Mesodermal cell (in vitro differentiated cells): ENCODE measurements at regions not wholly inside any gene's neighbourhood (a gene's known extent, or its start where the extent isn't known, plus 50 kb on each side); places are given as distances from the start of the nearest gene placed in this dataset.
"Not testable (repeated sequence)": the region's sequence is repeated elsewhere in the genome, so short reads cannot be mapped to it uniquely, and the experiment has no call there.

Source experiments
- H3K27ac ChIP-seq: 2 replicates; pipeline ENCODE4 v1.7.0; 2013; ENCODE audit warnings: mild to moderate bottlenecking, low read depth, low read length, moderate library complexity; ENCODE audit not compliant: severe bottlenecking
- H3K36me3 ChIP-seq: 2 replicates; pipeline ENCODE4 v1.7.1; 2013; ENCODE audit warnings: mild to moderate bottlenecking, low read length, moderate library complexity; ENCODE audit not compliant: control insufficient read depth, insufficient read depth
- H3K4me1 ChIP-seq: one replicate; pipeline ENCODE4 v1.7.1; 2013; ENCODE audit warnings: mild to moderate bottlenecking, low read length; ENCODE audit not compliant: insufficient read depth, control insufficient read depth, poor library complexity, severe bottlenecking
- H3K4me3 ChIP-seq: 2 replicates; pipeline ENCODE4 v1.7.0; 2013; ENCODE audit warnings: low read length, control low read depth, mild to moderate bottlenecking; ENCODE audit not compliant: insufficient read depth, poor library complexity, severe bottlenecking; ENCODE audit errors: extremely low read depth
- H3K9me3 ChIP-seq: 2 replicates; pipeline ENCODE4 v1.7.1; 2013; ENCODE audit warnings: mild to moderate bottlenecking, low read length, moderate library complexity; ENCODE audit not compliant: control insufficient read depth
- WGBS, 2 experiments: methylation state at CpG; one replicate each; pipeline ENCODE4 v1.1.5; 2013; ENCODE audit warnings: missing lambda C conversion rate in 2 of 2; ENCODE audit not compliant: insufficient coverage in 2 of 2; 5-methylcytosine and 5-hydroxymethylcytosine counted together

DNA sequence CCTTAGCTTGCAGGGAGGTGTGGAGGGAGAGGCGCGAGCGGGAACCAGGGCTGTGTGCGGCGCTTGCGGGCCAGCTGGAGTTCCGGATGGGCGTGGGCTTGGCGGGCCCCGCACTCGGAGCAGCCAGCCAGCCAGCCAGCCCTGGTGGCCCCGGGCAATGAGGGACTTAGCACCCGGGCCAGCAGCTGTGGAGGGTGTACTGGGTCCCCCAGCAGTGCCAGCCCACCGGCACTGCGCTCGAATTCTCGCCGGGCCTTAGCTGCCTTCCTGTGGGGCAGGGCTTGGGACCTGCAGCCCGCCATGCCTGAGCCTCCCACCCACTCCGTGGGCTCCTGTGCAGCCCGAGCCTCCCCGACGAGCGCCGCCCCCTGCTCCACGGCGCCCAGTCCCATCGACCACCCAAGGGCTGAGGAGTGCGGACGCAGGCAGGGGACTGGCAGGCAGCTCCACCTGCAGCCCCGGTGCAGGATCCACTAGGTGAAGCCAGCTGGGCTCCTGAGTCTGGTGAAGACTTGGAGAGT is 462.2 kb downstream of the ACTL7B start:
- not testable (repeated sequence) for H3K4me3 ChIP-seq, H3K36me3 ChIP-seq, H3K9me3 ChIP-seq, H3K27ac ChIP-seq, H3K4me1 ChIP-seq
- 100% methylated on average over 7 to 18 of the region's 31 CpGs for WGBS, 2 experiments

GRCh38 chr9:108392877-108393276 is 462.9 kb downstream of the ACTL7B start:
- Histone ChIP-seq H3K36me3 (no peaks in the 10 kb centered on the region), H3K9me3 (peaks cover 3% of the 10 kb centered on the region), H3K27ac (no peak overlapping the region), H3K4me1 (no peaks in the 10 kb centered on the region), H3K4me3 (no peak overlapping the region)
- no CpG with 5 or more reads among the region's 1 CpG for whole genome bisulfite sequencing, 2 experiments

GRCh38 chr9:108389056-108389455 is 466.7 kb downstream of the ACTL7B start:
- WGBS, 2 experiments: 67% methylated on average over 1 of the region's 1 CpG; no CpG with 5 or more reads in 1 of the 2 experiments
- no peaks in the 10 kb centered on the region for H3K4me1 ChIP-seq
- no peak overlapping the region for H3K27ac ChIP-seq
- no peaks in the 10 kb centered on the region for H3K36me3 ChIP-seq
- H3K4me3 ChIP-seq: no peak overlapping the region
- H3K9me3 ChIP-seq: no peaks in the 10 kb centered on the region

GRCh38 chr9:108386859-108387384 is 468.9 kb downstream of the ACTL7B start:
- H3K36me3 ChIP-seq: no peaks in the 10 kb centered on the region
- no peak overlapping the region for H3K4me3 ChIP-seq
- no peaks in the 10 kb centered on the region for H3K4me1 ChIP-seq
- whole genome bisulfite sequencing, 2 experiments: no CpG with 5 or more reads among the region's 1 CpG
- no peak overlapping the region for H3K27ac ChIP-seq
- no peaks in the 10 kb centered on the region for H3K9me3 ChIP-seq

DNA sequence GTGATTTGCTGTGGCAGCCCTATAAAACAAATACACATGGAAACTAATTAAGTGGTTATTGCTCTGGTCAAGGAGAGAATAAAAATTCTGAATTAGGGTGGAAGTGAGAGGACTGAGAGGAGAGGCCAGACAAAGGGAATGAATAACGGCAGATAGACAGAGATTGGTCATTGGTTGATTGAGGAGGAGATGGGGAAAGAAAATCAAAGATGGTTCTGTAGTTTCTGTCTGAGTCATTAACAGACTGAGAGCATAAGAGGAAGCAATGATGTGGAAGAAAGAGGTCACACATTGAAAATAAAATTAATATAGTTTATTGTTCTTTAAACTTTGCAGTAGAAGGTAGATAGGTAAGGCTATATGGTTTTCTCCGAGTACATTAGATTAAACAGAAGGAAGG is 469.8 kb downstream of the ACTL7B start:
- Histone ChIP-seq H3K4me3 (no peak overlapping the region), H3K4me1 (no peaks in the 10 kb centered on the region), H3K9me3 (no peaks in the 10 kb centered on the region), H3K36me3 (no peaks in the 10 kb centered on the region), H3K27ac (no peak overlapping the region)
- whole genome bisulfite sequencing, 2 experiments: 90 to 94% methylated on average over 1 to 2 of the region's 2 CpGs

- H3K4me1 ChIP-seq: no peaks in the 10 kb centered on the region
- 100% methylated on average over 1 of the region's 1 CpG; no CpG with 5 or more reads in 1 of the 2 experiments for WGBS, 2 experiments
- no peak overlapping the region for H3K27ac ChIP-seq
- H3K9me3 ChIP-seq: no peaks in the 10 kb centered on the region
- no peaks in the 10 kb centered on the region for H3K36me3 ChIP-seq
- H3K4me3 ChIP-seq: no peak overlapping the region
Observed at GRCh38 chr9:108383796-108384195, 472.0 kb downstream of the ACTL7B start.

DNA sequence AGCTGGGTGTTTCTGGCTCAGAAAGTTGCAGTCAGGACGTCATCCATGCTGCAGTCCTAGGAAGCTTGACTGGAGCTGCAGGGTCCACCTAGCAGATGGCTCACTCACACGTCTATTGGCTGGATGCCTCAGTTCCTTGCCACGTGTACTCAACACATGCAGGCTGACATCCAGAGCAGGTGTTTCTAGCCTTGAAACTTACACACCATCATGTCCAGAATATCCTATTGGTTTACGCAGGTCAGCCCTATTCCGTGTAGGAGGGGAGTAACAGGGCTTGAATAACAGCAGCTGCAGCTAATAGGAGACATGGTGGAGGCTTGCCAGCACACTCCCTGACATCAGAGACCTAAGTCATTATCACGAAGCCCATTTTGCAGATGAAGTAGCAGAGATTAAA is 473.5 kb downstream of the ACTL7B start:
- no peak overlapping the region for H3K4me3 ChIP-seq
- WGBS, 2 experiments: 69 to 87% methylated on average over 3 to 5 of the region's 6 CpGs
- H3K4me1 ChIP-seq: no peaks in the 10 kb centered on the region
- H3K9me3 ChIP-seq: no peaks in the 10 kb centered on the region
- H3K27ac ChIP-seq: no peak overlapping the region
- no peaks in the 10 kb centered on the region for H3K36me3 ChIP-seq

DNA sequence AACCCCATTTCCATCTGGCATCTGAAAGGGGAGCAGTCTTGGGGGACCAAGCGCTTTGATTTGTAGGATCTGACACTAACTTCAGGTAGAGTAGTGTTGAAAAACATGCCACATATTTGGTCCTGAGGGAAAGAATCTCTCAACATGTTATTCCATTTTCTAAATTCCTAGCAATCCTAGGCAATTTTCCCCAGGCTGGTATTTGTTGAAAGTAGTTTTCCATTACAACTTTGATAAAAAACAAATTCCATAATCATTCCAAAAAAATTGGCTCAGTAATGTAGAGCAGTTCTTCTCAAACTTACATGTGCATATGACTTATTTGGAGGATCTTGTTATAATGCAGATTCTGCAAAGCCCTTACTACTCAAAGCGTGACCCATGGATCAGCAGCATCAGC is 477.9 kb downstream of the ACTL7B start:
- Histone ChIP-seq H3K36me3 (no peaks in the 10 kb centered on the region), H3K4me3 (no peak overlapping the region), H3K27ac (no peak overlapping the region), H3K4me1 (peaks cover 4% of the 10 kb centered on the region), H3K9me3 (no peaks in the 10 kb centered on the region)
- 60 to 92% methylated on average over 1 to 2 of the region's 2 CpGs for WGBS, 2 experiments

- no peak overlapping the region for H3K27ac ChIP-seq
- 60 to 70% methylated on average over 1 of the region's 3 CpGs for WGBS, 2 experiments
- peaks cover 4% of the 10 kb centered on the region for H3K4me1 ChIP-seq
- no peaks in the 10 kb centered on the region for H3K9me3 ChIP-seq
- no peaks in the 10 kb centered on the region for H3K36me3 ChIP-seq
- no peak overlapping the region for H3K4me3 ChIP-seq
Observed at GRCh38 chr9:108377382-108377781, 478.4 kb downstream of the ACTL7B start.

DNA sequence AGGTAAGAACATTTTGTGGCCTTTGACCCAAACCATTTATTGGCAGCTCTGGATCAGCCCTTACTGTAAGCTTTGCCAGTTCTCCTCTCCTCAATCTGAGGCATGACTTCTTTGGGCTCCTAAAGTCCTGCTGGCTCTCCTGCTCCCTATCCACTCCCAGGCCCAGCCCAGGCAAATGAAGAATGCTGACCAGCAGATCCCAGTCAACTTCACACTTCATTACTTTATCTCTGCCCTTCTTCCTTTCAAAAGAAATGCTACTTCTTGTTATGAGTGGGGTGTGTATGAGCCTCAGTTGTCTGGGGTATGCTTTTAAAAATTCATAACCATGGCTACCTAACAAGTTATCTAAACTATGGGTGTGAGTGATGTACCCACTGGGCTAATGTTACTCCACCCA is 479.6 kb downstream of the ACTL7B start:
- Histone ChIP-seq H3K27ac (no peak overlapping the region), H3K36me3 (no peaks in the 10 kb centered on the region), H3K4me3 (no peak overlapping the region), H3K4me1 (peaks cover 4% of the 10 kb centered on the region), H3K9me3 (no peaks in the 10 kb centered on the region)

GRCh38 chr9:108374626-108375025 is 481.2 kb downstream of the ACTL7B start:
- peaks cover 4% of the 10 kb centered on the region for H3K4me1 ChIP-seq
- H3K4me3 ChIP-seq: no peak overlapping the region

More at GRCh38 chr9:108374626-108375025, 481.2 kb downstream of the ACTL7B start:
- H3K9me3 ChIP-seq: no peaks in the 10 kb centered on the region
- no peaks in the 10 kb centered on the region for H3K36me3 ChIP-seq
- H3K27ac ChIP-seq: no peak overlapping the region
